NCI-H1092 treated with DMSO at 0.1 percent for 48 hours (cell line): ENCODE measurements at regions not wholly inside any gene's neighbourhood (a gene's known extent, or its start where the extent isn't known, plus 50 kb on each side); places are given as distances from the start of the nearest gene placed in this dataset.

ENCODE experiments used
- DNase-seq: peaks from one replicate; lab custom pipeline; 2025; lab: John Stamatoyannopoulos, UW

GRCh38 chr6:1088492-1089001 is 223.4 kb upstream of the FOXQ1 start:
- DNase-seq: no peak

- no peak for DNase-seq
Observed at GRCh38 chr6:1087154-1087843, 224.6 kb upstream of the FOXQ1 start.

GRCh38 chr6:1086446-1087153 is 225.3 kb upstream of the FOXQ1 start:
- no peak for DNase-seq

GRCh38 chr6:1082285-1082935 is 229.5 kb upstream of the FOXQ1 start:
- no peak for DNase-seq

GRCh38 chr6:1081551-1082284 is 230.2 kb upstream of the FOXQ1 start:
- DNase-seq: no peak

- DNase-seq: no peak
Observed at GRCh38 chr6:1080453-1081337, 231.2 kb upstream of the FOXQ1 start.

- DNase-seq: no peak
Observed at GRCh38 chr6:1079525-1079924, 232.4 kb upstream of the FOXQ1 start.

- no peak for DNase-seq
Observed at GRCh38 chr6:1077478-1078416, 234.2 kb upstream of the FOXQ1 start.

- no peak for DNase-seq
Observed at GRCh38 chr6:1076531-1077459, 235.1 kb upstream of the FOXQ1 start.

GRCh38 chr6:1075880-1076279 is 236.0 kb upstream of the FOXQ1 start:
- no peak for DNase-seq

GRCh38 chr6:1075444-1075843 is 236.5 kb upstream of the FOXQ1 start:
- no peak for DNase-seq

GRCh38 chr6:1070085-1070521 is 241.8 kb upstream of the FOXQ1 start:
- DNase-seq: no peak

- DNase-seq: no peak
Observed at GRCh38 chr6:1068905-1069304, 243.0 kb upstream of the FOXQ1 start.

GRCh38 chr6:1068068-1068467 is 243.8 kb upstream of the FOXQ1 start:
- DNase-seq: no peak

GRCh38 chr6:1067346-1067745 is 244.6 kb upstream of the FOXQ1 start:
- DNase-seq: no peak

- no peak for DNase-seq
Observed at GRCh38 chr6:1066449-1067090, 245.3 kb upstream of the FOXQ1 start.

- no peak for DNase-seq
Observed at GRCh38 chr6:1065986-1066385, 245.9 kb upstream of the FOXQ1 start.

- no peak for DNase-seq
Observed at GRCh38 chr6:1063671-1064355, 248.1 kb upstream of the FOXQ1 start.
